ENCODE measurements at regions not wholly inside any gene's neighbourhood (a gene's known extent, or its start where the extent isn't known, plus 50 kb on each side); places are given as distances from the start of the nearest gene placed in this dataset.

DNA sequence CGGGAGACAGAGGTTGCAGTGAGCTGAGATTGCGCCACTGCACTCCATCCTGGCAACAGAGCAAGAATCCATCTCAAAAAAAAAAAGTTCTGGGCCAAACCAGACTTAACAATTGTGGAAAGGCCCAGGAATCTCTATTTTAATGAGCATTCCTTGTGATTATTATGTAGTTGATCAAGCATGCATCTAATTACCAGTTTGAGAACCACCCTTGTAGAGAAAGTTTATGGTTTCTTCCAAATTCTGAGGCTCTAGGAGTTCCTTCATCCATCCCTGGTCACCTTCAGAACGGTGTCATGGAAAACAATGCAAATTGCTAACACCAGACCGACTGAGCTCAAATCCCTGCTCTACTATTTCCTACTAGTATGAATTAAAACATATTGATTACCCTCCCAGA is 246.3 kb upstream of the KLHL29 start:
- WGBS, 3 donors, result 82 to 92% (median 85%) methylated on average over 4 of the region's 4 CpGs
- intact Hi-C loops (cut with DNase I), result no loop called here
- no peaks in the 10 kb centered on the region for H3K4me1 ChIP-seq (ENCODE audit: insufficient read depth)
- H3K4me3 ChIP-seq, result no peak overlapping the region
- no peaks in the 10 kb centered on the region for H3K36me3 ChIP-seq
- DNase-seq, result no peak
- H3K9me3 ChIP-seq, result no peaks in the 10 kb centered on the region
- H3K27me3 ChIP-seq, result no peaks in the 10 kb centered on the region
- no peak overlapping the region for H3K27ac ChIP-seq
- TF ChIP-seq POLR2A (IDR thresholded peaks at IDR 0.05), result no peak
- no peak for TF ChIP-seq CTCF (IDR thresholded peaks at IDR 0.05)
- TF ChIP-seq EP300 (IDR thresholded peaks at IDR 0.05), result no peak

DNA sequence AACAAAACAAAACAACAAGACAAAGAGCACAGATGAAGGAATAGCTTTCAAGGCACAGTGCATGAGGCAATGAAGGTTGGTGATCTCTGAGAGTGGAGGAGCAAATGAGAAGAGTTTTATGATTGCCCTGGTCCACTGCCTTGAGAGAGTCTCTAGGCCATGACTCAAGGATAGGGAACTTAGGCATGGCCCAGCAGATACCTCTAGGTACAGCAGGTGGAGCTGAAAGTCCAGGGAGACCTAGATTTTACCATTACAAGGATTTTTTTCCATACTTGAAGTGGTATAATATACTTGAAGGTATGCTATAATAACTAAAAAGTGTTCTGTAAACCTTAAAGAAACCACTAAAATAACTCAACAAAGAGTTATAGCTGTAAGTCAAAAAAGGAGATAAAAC is 239.5 kb upstream of the KLHL29 start:
- Histone ChIP-seq H3K36me3 (no peaks in the 10 kb centered on the region), H3K4me3 (no peak overlapping the region), H3K9me3 (no peaks in the 10 kb centered on the region), H3K27ac (no peak overlapping the region), H3K27me3 (no peaks in the 10 kb centered on the region), H3K4me1 (ENCODE audit: insufficient read depth) (no peaks in the 10 kb centered on the region)
- intact Hi-C loops (cut with DNase I), result no loop called here
- no peak for DNase-seq
- TF ChIP-seq EP300 (IDR thresholded peaks at IDR 0.05), result no peak
- no peak for TF ChIP-seq CTCF (IDR thresholded peaks at IDR 0.05)
- no peak for TF ChIP-seq POLR2A (IDR thresholded peaks at IDR 0.05)

GRCh38 chr2:23146011-23146410 is 239.0 kb upstream of the KLHL29 start:
- Histone ChIP-seq H3K4me3 (no peak overlapping the region), H3K4me1 (ENCODE audit: insufficient read depth) (no peaks in the 10 kb centered on the region), H3K27ac (no peak overlapping the region), H3K9me3 (no peaks in the 10 kb centered on the region), H3K27me3 (no peaks in the 10 kb centered on the region), H3K36me3 (no peaks in the 10 kb centered on the region)
- intact Hi-C loops (cut with DNase I), result no loop called here
- no peak for DNase-seq
- 91 to 96% (median 94%) methylated on average over 2 of the region's 2 CpGs for WGBS, 3 donors
- TF ChIP-seq CTCF (IDR thresholded peaks at IDR 0.05) (no peak), EP300 (IDR thresholded peaks at IDR 0.05) (no peak), POLR2A (IDR thresholded peaks at IDR 0.05) (no peak)

DNA sequence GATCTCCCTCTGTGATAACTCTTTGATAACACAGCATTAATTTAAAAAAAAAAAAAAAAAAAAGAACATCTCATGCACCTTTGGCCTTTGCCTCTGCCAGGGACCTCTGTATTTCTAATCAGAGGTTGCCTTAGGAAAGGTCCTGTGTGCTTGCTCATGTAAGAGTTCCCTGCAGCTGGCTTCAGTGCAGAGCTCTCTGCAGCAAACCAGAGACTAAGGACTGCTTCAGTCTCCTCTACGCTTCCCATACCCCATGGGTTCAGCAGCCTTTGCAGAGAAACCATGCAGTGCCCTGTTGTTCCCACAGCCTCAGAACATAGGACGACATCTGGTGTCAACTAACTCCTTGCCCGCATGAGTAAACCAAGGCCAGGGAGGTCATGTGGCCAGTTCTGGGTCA is 236.6 kb upstream of the KLHL29 start:
- intact Hi-C loops (cut with DNase I), result no loop called here
- WGBS, 3 donors, result 77 to 98% (median 87%) methylated on average over 3 of the region's 3 CpGs
- H3K4me3 ChIP-seq, result no peak overlapping the region
- no peaks in the 10 kb centered on the region for H3K36me3 ChIP-seq
- H3K4me1 ChIP-seq (ENCODE audit: insufficient read depth), result no peaks in the 10 kb centered on the region
- no peaks in the 10 kb centered on the region for H3K27me3 ChIP-seq
- H3K9me3 ChIP-seq, result no peaks in the 10 kb centered on the region
- TF ChIP-seq CTCF (IDR thresholded peaks at IDR 0.05) (no peak), POLR2A (IDR thresholded peaks at IDR 0.05) (no peak), EP300 (IDR thresholded peaks at IDR 0.05) (no peak)
- no peak overlapping the region for H3K27ac ChIP-seq
- no peak for DNase-seq

DNA sequence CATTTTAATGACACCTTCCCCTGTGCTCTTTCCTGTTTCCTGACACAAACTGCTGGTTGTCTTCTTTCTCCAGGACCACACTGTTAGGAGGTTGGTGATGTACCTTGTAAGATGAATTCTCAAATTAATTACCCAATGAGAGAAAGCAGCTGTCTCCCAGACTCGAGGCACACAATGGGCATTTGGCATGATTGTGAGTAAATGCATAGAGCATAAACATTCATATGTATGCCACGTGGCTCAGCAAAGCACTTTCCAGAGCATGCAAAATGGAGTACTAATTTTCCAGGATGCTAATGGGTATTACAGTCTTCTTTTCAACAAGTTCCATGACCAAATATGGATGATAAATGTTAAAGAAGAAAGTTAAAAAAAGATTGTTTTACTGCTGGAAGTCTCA is 235.2 kb upstream of the KLHL29 start:
- no peak for DNase-seq
- H3K27me3 ChIP-seq, result no peaks in the 10 kb centered on the region
- no peak for TF ChIP-seq CTCF (IDR thresholded peaks at IDR 0.05)
- TF ChIP-seq POLR2A (IDR thresholded peaks at IDR 0.05), result no peak
- no peak for TF ChIP-seq EP300 (IDR thresholded peaks at IDR 0.05)
- no peaks in the 10 kb centered on the region for H3K9me3 ChIP-seq
- intact Hi-C loops (cut with DNase I), result loop anchor here in 1 of 4 donors (5.0 kb wide), 1 partner anchor 258 kb away; no protein-coding TSS in a partner anchor
- no peaks in the 10 kb centered on the region for H3K4me1 ChIP-seq (ENCODE audit: insufficient read depth)
- no peak overlapping the region for H3K4me3 ChIP-seq
- no peaks in the 10 kb centered on the region for H3K36me3 ChIP-seq
- WGBS, 3 donors, result 54 to 73% (median 66%) methylated on average over 2 of the region's 2 CpGs
- H3K27ac ChIP-seq, result no peak overlapping the region

Data from ovary (tissue), 7 donors.